Liver (tissue), 3 donors: ENCODE measurements at regions not wholly inside any gene's neighbourhood (a gene's known extent, or its start where the extent isn't known, plus 50 kb on each side); places are given as distances from the start of the nearest gene placed in this dataset.

Experiments
- EGR1 ChIP-seq, 2 donors: IDR thresholded peaks; 2 replicates each; pipeline ENCODE4 v1.6.1; 2016 to 2018; ENCODE audit warnings: antibody characterized with exemption in 2 of 2, low read depth in 2 of 2
- JUND ChIP-seq, 2 donors: IDR thresholded peaks; 2 replicates each; pipeline ENCODE4 v1.6.1; 2016; ENCODE audit warnings: antibody characterized with exemption in 2 of 2
- RAD21 ChIP-seq, 2 donors: IDR thresholded peaks; 2 replicates each; pipeline ENCODE4 v1.6.1; 2016; ENCODE audit warnings: antibody characterized with exemption in 2 of 2, mild to moderate bottlenecking in 2 of 2
- SP1 ChIP-seq: IDR thresholded peaks from 2 replicates; pipeline ENCODE4 v1.6.1; 2018; ENCODE audit warnings: antibody characterized with exemption, mild to moderate bottlenecking
- TAF1 ChIP-seq: conservative IDR thresholded peaks from 2 replicates; pipeline ENCODE4 v1.6.1; 2016; ENCODE audit warnings: antibody characterized with exemption, mild to moderate bottlenecking
- YY1 ChIP-seq: IDR thresholded peaks from 2 replicates; pipeline ENCODE4 v1.6.1; 2016; ENCODE audit warnings: antibody characterized with exemption, mild to moderate bottlenecking
- ZBTB33 ChIP-seq: IDR thresholded peaks from 2 replicates; pipeline ENCODE4 v1.6.1; 2016; ENCODE audit warnings: antibody characterized with exemption
- TF ChIP-seq, protein P1 (sequence below): fragments of 150-350 bp; IDR thresholded peaks from 2 replicates; pipeline ENCODE4 v1.5.1; 2017; ENCODE audit warnings: improper control_type of control experiment, low read depth, low read length; ENCODE audit not compliant: missing input control
- TF ChIP-seq, protein P2 (sequence below): IDR thresholded peaks from 2 replicates; pipeline ENCODE4 v1.6.1; 2016; ENCODE audit warnings: antibody characterized with exemption, mild to moderate bottlenecking
- TF ChIP-seq, protein P3 (sequence below): IDR thresholded peaks from 2 replicates; pipeline ENCODE4 v1.6.1; 2016; ENCODE audit warnings: antibody characterized with exemption
- donor health status: healthy.
- donor health status: healthy.

- TF ChIP-seq, protein P1, sequence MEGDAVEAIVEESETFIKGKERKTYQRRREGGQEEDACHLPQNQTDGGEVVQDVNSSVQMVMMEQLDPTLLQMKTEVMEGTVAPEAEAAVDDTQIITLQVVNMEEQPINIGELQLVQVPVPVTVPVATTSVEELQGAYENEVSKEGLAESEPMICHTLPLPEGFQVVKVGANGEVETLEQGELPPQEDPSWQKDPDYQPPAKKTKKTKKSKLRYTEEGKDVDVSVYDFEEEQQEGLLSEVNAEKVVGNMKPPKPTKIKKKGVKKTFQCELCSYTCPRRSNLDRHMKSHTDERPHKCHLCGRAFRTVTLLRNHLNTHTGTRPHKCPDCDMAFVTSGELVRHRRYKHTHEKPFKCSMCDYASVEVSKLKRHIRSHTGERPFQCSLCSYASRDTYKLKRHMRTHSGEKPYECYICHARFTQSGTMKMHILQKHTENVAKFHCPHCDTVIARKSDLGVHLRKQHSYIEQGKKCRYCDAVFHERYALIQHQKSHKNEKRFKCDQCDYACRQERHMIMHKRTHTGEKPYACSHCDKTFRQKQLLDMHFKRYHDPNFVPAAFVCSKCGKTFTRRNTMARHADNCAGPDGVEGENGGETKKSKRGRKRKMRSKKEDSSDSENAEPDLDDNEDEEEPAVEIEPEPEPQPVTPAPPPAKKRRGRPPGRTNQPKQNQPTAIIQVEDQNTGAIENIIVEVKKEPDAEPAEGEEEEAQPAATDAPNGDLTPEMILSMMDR = no peak
- TF ChIP-seq SP1 (no peak), TAF1 (no peak), YY1 (no peak), JUND (IDR thresholded peaks at IDR 0.05) (no peak), EGR1 (IDR thresholded peaks at IDR 0.05; ENCODE audit: low read depth in 2 of 2) (no peak), RAD21 (IDR thresholded peaks at IDR 0.05) (no peak), ZBTB33 (no peak)
- TF ChIP-seq, protein P2, sequence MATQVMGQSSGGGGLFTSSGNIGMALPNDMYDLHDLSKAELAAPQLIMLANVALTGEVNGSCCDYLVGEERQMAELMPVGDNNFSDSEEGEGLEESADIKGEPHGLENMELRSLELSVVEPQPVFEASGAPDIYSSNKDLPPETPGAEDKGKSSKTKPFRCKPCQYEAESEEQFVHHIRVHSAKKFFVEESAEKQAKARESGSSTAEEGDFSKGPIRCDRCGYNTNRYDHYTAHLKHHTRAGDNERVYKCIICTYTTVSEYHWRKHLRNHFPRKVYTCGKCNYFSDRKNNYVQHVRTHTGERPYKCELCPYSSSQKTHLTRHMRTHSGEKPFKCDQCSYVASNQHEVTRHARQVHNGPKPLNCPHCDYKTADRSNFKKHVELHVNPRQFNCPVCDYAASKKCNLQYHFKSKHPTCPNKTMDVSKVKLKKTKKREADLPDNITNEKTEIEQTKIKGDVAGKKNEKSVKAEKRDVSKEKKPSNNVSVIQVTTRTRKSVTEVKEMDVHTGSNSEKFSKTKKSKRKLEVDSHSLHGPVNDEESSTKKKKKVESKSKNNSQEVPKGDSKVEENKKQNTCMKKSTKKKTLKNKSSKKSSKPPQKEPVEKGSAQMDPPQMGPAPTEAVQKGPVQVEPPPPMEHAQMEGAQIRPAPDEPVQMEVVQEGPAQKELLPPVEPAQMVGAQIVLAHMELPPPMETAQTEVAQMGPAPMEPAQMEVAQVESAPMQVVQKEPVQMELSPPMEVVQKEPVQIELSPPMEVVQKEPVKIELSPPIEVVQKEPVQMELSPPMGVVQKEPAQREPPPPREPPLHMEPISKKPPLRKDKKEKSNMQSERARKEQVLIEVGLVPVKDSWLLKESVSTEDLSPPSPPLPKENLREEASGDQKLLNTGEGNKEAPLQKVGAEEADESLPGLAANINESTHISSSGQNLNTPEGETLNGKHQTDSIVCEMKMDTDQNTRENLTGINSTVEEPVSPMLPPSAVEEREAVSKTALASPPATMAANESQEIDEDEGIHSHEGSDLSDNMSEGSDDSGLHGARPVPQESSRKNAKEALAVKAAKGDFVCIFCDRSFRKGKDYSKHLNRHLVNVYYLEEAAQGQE = no peak
- TF ChIP-seq, protein P3, sequence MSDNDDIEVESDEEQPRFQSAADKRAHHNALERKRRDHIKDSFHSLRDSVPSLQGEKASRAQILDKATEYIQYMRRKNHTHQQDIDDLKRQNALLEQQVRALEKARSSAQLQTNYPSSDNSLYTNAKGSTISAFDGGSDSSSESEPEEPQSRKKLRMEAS = no peak
Observed at GRCh38 chr10:55183993-55184392, 383.0 kb upstream of the PCDH15 start.
